GM23338 (cell line): ENCODE measurements at regions not wholly inside any gene's neighbourhood (a gene's known extent, or its start where the extent isn't known, plus 50 kb on each side); places are given as distances from the start of the nearest gene placed in this dataset.

Experiments
- CREB1 ChIP-seq: fragments of 250-450 bp; sonication (Bioruptor Pico); IDR thresholded peaks from 2 replicates; pipeline ENCODE4 v1.5.0; 2020; ENCODE audit warnings: low read depth, mild to moderate bottlenecking, moderate library complexity
- JUNB ChIP-seq: IDR thresholded peaks from one replicate; pipeline ENCODE4 v1.6.1; 2016; ENCODE audit warnings: antibody characterized with exemption; ENCODE audit not compliant: unreplicated experiment
- NANOG ChIP-seq: IDR thresholded peaks from 2 replicates; pipeline ENCODE4 v1.6.1; 2016; ENCODE audit warnings: antibody characterized with exemption, borderline replicate concordance
- POLR2AphosphoS5 ChIP-seq: IDR thresholded peaks from 2 replicates; pipeline ENCODE4 v1.6.1; 2016; ENCODE audit warnings: antibody characterized with exemption, low read depth
- REST ChIP-seq: IDR thresholded peaks from one replicate; pipeline ENCODE4 v1.6.1; 2018; ENCODE audit warnings: antibody characterized with exemption; ENCODE audit not compliant: unreplicated experiment
- STAT1 ChIP-seq: IDR thresholded peaks from one replicate; pipeline ENCODE4 v1.6.1; 2016; ENCODE audit warnings: antibody characterized with exemption; ENCODE audit not compliant: unreplicated experiment
- ZNF114 ChIP-seq: fragments of 250-450 bp; sonication (Bioruptor Pico); IDR thresholded peaks from 2 replicates; pipeline ENCODE4 v1.5.0; 2020; ENCODE audit warnings: mild to moderate bottlenecking, moderate library complexity
- TF ChIP-seq, protein P1 (sequence below): fragments of 250-450 bp; sonication (Bioruptor Pico); IDR thresholded peaks from 2 replicates; pipeline ENCODE4 v1.5.0; 2020; ENCODE audit warnings: mild to moderate bottlenecking, moderate library complexity

DNA sequence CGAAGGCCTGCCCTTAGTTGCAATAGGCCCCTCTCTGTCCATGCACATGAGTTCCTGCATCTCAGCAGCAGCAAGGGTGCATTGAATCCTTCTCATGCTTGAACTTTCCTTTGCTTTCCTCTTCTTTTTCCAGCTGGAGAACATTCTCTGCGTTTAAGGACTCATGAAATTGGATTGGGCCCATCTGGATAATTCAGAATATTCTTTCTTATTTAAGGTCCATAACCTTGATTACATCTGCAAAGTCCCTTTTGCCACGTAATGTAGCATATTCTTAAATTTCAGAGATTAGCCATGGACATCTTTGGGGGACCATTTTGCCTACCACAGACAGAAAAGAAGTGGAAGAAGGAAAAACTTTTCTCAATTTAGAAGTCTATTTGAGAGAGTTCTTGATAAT is 159.7 kb upstream of the C21orf91 start (continued):
- TF ChIP-seq, protein P1, sequence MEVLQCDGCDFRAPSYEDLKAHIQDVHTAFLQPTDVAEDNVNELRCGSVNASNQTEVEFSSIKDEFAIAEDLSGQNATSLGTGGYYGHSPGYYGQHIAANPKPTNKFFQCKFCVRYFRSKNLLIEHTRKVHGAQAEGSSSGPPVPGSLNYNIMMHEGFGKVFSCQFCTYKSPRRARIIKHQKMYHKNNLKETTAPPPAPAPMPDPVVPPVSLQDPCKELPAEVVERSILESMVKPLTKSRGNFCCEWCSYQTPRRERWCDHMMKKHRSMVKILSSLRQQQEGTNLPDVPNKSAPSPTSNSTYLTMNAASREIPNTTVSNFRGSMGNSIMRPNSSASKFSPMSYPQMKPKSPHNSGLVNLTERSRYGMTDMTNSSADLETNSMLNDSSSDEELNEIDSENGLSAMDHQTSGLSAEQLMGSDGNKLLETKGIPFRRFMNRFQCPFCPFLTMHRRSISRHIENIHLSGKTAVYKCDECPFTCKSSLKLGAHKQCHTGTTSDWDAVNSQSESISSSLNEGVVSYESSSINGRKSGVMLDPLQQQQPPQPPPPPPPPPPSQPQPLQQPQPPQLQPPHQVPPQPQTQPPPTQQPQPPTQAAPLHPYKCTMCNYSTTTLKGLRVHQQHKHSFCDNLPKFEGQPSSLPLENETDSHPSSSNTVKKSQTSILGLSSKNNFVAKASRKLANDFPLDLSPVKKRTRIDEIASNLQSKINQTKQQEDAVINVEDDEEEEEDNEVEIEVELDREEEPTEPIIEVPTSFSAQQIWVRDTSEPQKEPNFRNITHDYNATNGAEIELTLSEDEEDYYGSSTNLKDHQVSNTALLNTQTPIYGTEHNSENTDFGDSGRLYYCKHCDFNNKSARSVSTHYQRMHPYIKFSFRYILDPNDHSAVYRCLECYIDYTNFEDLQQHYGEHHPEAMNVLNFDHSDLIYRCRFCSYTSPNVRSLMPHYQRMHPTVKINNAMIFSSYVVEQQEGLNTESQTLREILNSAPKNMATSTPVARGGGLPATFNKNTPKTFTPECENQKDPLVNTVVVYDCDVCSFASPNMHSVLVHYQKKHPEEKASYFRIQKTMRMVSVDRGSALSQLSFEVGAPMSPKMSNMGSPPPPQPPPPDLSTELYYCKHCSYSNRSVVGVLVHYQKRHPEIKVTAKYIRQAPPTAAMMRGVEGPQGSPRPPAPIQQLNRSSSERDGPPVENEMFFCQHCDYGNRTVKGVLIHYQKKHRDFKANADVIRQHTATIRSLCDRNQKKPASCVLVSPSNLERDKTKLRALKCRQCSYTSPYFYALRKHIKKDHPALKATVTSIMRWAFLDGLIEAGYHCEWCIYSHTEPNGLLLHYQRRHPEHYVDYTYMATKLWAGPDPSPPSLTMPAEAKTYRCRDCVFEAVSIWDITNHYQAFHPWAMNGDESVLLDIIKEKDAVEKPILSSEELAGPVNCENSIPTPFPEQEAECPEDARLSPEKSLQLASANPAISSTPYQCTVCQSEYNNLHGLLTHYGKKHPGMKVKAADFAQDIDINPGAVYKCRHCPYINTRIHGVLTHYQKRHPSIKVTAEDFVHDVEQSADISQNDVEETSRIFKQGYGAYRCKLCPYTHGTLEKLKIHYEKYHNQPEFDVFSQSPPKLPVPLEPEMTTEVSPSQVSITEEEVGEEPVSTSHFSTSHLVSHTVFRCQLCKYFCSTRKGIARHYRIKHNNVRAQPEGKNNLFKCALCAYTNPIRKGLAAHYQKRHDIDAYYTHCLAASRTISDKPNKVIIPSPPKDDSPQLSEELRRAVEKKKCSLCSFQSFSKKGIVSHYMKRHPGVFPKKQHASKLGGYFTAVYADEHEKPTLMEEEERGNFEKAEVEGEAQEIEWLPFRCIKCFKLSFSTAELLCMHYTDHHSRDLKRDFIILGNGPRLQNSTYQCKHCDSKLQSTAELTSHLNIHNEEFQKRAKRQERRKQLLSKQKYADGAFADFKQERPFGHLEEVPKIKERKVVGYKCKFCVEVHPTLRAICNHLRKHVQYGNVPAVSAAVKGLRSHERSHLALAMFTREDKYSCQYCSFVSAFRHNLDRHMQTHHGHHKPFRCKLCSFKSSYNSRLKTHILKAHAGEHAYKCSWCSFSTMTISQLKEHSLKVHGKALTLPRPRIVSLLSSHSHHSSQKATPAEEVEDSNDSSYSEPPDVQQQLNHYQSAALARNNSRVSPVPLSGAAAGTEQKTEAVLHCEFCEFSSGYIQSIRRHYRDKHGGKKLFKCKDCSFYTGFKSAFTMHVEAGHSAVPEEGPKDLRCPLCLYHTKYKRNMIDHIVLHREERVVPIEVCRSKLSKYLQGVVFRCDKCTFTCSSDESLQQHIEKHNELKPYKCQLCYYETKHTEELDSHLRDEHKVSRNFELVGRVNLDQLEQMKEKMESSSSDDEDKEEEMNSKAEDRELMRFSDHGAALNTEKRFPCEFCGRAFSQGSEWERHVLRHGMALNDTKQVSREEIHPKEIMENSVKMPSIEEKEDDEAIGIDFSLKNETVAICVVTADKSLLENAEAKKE (CRISPR knock-in tag): no peak
- no peak for TF ChIP-seq ZNF114 (CRISPR knock-in tag)
- TF ChIP-seq JUNB: no peak
- no peak for TF ChIP-seq CREB1 (CRISPR knock-in tag)
- no peak for TF ChIP-seq NANOG
- TF ChIP-seq STAT1: no peak
- no peak for TF ChIP-seq POLR2AphosphoS5
- TF ChIP-seq REST: no peak
